ENCODE measurements at regions not wholly inside any gene's neighbourhood (a gene's known extent, or its start where the extent isn't known, plus 50 kb on each side); places are given as distances from the start of the nearest gene placed in this dataset.

DNA sequence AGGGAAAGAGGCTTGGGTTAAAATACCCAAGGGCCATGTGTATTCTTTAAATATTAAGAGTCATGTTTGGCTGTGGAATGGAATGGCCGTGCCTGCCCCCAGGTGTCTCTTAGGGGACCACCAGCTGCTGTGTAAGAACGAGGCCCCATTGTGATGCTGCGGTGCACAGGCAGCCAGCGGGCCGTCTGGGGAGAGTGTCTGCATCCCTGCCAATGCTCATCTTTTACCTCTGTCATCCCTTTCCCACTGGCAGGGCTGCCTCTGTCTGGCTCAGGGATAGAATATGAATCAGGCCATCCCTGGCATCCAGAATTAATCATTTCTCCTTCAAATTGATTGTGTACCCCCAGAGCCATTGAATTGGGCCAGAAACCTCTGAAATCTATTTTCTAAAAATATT, 137.8 kb upstream of the GALNT17 start:
- no peak for DNase-seq

DNA sequence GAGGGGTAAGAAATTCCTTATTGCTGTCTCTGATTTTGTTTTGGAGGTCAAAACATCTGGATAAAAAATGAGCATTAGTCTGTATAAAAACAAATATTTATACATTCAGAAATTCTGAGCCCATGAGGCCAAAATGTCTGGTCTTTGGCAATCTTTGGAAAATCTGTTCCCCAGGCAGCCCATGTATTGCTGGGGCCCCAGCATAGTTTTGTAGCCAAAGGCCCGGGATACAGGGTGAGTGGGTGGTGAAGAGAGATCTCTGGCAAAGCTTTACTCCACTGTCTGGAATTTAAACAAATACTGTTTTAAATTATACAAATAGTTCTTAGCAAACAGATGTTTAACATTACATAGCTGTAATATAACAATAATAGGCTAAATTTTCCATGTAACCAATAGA, 134.7 kb upstream of the GALNT17 start:
- DNase-seq, result no peak

DNA sequence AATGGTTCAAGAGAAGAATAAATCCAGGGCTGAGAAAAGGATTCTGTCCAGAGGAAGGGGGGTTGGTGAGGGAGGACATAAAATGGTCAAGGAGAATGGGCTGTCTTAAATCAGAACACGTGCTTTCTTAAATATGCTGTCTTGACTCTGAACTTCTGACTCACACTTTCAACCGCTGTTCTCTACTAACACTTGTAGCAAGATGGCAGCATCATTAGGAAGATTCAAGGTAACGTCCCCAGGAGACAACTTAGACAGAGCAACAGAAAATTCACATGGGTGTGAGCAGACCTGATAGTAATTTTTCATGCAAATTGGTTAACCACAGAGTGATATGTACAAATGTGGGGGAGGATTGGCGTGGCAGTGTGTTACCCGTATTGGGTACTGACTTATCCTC, 126.8 kb upstream of the GALNT17 start:
- DNase-seq, result no peak

DNA sequence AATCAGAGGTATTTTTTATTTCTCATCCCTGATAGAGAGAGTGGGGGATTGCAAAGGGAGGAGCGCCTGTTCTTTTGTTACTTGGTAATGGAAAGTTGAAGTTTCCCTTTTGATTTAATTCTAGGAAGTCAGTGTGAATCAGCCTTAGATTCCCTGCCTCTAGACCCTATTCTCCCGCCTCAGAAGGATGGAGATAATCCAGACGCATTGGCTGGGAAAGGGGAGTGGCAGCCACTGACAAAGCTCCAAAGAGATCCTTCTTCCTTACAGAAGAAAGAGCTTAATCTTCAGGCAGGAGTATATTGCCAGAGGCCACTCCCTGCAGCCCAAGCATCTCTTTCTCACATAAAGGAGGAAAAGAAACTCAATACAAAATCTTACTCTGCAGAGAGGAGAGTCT, 122.3 kb upstream of the GALNT17 start:
- no peak for DNase-seq

DNA sequence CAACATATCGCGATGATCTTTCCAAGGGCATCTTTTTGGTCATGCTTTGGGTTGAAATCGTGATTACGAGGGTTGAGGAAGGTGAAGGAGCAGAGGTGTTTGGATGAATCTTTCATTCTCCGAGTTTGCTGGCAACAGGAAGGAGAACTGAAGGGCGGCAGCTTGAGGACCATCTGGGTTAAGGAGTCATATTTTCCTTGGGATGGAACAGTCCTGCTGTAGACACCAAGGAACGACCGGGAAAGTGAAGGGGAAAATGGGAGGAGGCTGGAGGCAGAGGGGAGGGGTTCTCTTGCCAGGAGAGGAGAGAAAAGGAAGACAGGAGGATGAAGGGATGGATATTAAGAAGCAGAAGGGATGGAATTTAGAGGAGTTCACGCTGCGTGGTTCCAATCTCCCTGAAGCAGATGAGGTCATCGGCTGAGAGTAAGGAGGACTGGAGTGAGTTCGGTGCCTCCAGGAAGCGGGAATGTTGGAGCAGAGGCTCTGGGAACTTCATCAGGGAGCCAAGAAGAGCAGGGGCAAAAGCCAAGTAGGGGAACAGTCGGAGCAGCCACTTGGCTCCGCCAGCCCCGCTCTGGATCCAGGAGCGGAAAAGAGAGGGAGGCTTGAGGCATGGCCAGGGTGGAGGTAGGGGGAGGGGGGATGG, 116.6 kb upstream of the GALNT17 start:
- DNase-seq, result no peak

DNA sequence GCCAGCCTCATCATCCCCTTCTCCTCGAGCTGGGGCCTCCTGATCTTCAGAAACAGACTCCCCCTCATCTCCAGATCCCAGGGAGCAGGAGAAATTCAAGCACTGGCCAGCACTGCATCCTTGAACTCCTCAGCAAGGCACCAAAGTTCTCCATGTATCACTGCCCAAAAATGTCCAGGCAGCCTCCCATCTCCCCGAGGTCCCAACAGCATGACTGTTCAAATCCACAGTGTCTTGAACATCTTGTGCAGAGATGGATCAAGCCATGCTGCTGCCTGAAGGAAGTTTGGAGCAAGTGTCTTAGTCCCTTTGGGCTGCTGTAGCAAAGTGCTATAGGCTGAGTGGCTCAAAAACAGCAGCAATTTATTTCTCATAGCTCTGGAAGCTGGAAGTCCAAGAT, 115.5 kb upstream of the GALNT17 start:
- no peak for DNase-seq

DNA sequence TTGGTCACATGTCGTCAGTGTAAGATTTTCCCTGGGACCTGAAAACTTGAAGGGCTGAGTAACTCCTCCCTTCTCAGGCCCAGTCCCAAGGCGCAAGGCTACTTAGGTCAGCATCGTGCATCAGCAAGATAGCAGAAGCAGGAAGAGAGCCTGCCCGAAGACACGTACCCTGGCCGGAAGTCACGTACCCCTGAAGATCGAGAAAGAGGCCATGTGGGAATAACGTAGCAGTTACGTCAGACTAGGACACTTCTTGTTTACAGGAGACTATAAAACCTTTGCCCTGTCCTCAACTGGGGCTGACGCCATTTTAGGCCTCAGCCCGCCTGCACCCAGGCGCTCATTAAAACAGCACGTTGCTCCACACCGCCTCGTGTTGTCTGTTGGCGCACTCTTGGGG, 114.3 kb upstream of the GALNT17 start:
- no peak for DNase-seq

DNA sequence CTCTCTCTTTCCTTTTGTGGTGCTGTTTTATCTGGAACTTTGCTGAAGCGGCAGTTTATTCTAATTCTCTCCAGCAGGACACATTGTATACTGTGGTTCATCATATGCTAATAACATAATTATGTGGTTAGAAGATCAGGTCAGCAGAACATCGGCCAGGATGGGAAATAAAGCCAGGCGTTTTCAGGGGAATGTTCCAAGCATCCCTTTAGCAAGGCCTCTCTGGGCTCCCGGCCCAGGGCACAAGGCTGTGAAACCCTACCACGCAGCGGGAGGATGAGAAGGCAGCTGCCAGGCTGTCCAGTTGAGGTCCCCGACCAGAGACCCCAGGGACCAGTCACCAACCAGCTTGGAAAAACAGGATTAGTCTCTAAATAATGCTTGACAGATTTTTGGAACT, 112.2 kb upstream of the GALNT17 start:
- DNase-seq, result no peak

DNA sequence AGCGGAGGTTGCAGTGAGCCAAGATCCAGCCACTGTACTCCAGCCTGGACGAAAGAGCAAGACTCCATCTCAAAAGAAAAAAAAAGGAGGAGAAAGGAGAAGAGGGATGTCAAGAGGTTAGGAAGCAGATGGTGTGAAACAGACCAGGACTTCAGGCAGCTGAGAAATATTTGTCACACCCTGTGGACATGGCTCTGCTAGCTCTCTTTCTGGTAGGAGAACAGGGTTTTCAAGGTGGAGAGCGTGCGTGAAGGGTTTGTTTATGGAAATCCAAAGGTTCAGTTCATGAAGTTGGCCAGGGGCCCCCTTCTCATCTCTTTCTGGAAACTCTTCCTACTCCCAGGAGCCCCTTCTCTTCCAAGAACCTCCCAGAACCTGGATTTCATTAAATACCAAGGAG, 110.8 kb upstream of the GALNT17 start:
- DNase-seq, result no peak

DNA sequence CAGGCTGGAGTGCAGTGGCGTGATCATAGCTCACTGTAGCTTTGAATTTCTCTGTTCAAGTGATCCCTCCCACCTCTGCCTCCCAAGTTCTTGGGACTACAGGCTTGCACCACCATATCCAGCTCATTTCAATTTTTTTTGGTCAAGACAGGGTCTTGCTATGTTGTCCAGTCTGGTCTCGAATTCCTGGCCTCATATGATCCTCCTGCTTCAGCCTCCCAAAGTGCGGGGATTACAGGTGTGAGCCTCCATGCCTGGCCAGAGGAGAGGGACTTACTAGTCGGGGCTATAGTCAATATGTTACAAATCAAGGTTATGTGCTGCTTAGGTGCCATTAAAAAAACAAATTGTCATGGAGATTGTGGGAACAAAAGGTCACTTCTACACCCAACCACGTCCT, 105.3 kb upstream of the GALNT17 start:
- DNase-seq, result no peak

DNA sequence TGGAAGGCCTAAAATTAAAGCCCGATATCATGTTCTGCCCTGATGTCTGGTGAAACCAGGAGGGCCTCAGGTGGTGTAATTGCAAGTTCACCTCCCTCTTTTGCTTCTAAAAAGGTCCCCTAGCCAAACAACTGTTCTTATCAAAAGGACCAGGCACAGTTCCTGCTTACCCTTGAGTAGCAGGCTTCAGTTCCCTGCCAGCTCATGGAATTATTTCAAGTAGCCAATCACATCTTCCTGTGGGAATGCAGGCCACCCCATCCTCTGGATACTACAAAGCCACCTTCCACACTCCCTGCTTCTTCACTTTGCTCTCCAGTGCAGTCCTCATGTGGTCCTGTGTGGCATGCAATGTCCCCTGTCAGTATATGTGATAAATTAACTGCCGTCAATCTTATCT, 97.7 kb upstream of the GALNT17 start:
- no peak for DNase-seq

DNA sequence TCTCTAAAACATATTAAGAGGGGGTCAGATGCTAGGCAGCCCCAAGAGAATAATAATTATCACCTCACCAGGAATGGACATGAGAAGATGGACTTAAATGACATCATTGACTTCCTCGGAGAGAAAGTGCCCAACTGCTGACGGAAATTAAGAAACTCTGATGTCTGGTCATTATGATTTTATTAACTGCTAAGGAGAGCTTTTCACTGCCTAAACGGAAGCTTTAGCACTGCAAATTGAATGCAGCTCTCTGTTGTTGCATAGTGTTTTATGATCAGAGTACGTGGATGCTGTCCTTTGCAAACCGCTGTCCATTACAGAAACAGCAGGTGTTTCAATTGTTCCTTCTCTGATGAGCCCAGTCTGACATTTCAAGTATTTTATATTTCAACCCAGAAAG, 89.4 kb upstream of the GALNT17 start:
- DNase-seq, result no peak

DNA sequence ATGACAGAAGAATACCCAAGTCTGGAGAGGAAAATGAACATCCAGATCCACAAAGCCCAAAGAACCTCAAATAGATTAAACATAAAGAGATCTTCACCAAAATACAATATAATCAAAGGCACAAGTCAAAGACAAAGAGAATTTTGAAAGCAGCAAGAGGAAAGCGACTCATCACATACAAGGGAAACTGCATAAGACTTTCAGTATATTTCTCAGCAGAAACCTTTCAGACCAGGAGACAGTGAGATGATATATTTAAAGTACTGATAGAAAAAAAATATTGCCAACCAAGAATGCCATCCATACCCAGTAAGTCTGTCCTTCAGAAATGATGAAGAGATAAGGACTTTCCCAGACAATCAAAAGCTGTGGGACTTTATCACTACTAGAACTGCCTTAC, 81.5 kb upstream of the GALNT17 start:
- no peak for DNase-seq

DNA sequence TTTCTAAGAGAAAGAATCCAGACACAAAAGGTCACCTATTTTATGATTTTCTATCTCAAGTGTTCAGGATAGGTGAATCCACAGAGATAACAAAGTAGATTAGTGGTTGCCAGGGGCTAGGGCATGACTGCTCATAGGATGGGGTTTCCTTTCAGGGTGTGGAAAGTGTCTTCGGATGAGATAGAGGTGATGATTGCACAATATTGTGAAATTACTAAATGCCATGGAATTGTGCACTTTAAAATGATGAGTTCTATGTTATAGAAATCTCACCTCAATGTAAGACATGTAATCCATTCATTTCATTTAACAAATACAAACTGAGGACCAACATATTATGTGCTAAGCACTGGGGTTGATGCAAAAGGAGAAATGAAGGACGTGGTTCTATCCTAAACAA, 76.4 kb upstream of the GALNT17 start:
- no peak for DNase-seq

DNA sequence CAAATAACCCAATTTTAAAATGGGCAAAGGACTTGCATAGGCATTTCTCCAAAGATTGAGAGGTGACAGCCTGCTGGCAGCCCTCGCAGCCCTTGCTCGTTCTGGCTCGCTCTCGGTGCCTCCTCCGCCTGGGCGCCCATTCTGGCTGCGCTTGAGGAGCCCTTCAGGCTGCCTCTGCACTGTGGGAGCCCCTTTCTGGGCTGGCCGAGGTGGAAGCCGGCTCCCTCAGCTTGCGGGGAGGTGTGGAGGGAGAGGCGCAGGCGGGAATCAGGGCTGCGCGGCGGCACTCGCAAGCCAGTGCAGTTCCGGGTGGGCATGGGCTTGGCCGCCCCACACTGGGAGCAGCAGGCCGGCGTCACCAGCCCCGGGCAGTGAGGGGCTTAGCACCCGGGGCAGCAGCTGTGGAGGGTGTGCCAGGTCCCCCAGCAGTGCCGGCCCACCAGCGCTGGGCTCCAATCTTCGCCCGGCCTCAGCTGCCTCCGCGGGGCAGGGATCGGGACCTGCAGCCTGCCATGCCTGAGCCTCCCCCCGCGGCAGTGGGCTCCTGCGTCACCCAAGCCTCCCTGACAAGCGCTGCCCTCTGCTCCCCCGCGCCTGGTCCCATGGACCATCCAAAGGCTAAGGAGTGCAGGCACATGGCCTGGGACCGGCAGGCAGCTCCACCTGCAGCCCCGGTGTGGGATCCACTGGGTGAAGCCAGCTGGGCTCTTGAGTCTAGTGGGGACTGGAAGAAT, 54.0 kb upstream of the GALNT17 start:
- no peak for DNase-seq

All from DMS53 (cell line).